Thyroid gland (tissue), 4 donors: ENCODE measurements at regions not wholly inside any gene's neighbourhood (a gene's known extent, or its start where the extent isn't known, plus 50 kb on each side); places are given as distances from the start of the nearest gene placed in this dataset.

Experiments
- POLR2A ChIP-seq, 2 donors: fragments of 450-650 bp; IDR thresholded peaks; one replicate each; pipeline ENCODE4 v1.6.1; 2017; ENCODE audit warnings: antibody characterized with exemption in 2 of 2, mild to moderate bottlenecking in 2 of 2, moderate library complexity in 1 of 2
- TF ChIP-seq, protein P1 (sequence below), 6 experiments: fragments of 200-600 bp in 3 of 6; fragments of 450-650 bp in 3 of 6; sonication (generic) in 3 of 6; IDR thresholded peaks; one replicate each; pipeline ENCODE4 v1.5.1; 2016 to 2019; ENCODE audit warnings: antibody characterized with exemption in 6 of 6, mild to moderate bottlenecking in 2 of 6, inconsistent platforms in 1 of 6, moderate library complexity in 1 of 6

GRCh38 chr17:70987867-70988340 lies 818.6 kb downstream of the KCNJ2 start:
- TF ChIP-seq, protein P1, sequence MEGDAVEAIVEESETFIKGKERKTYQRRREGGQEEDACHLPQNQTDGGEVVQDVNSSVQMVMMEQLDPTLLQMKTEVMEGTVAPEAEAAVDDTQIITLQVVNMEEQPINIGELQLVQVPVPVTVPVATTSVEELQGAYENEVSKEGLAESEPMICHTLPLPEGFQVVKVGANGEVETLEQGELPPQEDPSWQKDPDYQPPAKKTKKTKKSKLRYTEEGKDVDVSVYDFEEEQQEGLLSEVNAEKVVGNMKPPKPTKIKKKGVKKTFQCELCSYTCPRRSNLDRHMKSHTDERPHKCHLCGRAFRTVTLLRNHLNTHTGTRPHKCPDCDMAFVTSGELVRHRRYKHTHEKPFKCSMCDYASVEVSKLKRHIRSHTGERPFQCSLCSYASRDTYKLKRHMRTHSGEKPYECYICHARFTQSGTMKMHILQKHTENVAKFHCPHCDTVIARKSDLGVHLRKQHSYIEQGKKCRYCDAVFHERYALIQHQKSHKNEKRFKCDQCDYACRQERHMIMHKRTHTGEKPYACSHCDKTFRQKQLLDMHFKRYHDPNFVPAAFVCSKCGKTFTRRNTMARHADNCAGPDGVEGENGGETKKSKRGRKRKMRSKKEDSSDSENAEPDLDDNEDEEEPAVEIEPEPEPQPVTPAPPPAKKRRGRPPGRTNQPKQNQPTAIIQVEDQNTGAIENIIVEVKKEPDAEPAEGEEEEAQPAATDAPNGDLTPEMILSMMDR (IDR thresholded peaks at IDR 0.05) = no peak
- no peak for TF ChIP-seq POLR2A (IDR thresholded peaks at IDR 0.05)
